Rectal smooth muscle tissue (tissue), 1 donor: ENCODE measurements at regions not wholly inside any gene's neighbourhood (a gene's known extent, or its start where the extent isn't known, plus 50 kb on each side); places are given as distances from the start of the nearest gene placed in this dataset.

Experiments
- H3K27ac ChIP-seq: one replicate; pipeline ENCODE4 v1.7.0; 2013; ENCODE audit warnings: low read depth, low read length, inconsistent platforms
- H3K27me3 ChIP-seq: one replicate; pipeline ENCODE4 v1.7.0; 2013; ENCODE audit warnings: low read length; ENCODE audit not compliant: control insufficient read depth, insufficient read depth
- H3K36me3 ChIP-seq: one replicate; pipeline ENCODE4 v1.7.0; 2013; ENCODE audit warnings: low read length; ENCODE audit not compliant: control insufficient read depth, insufficient read depth
- H3K4me1 ChIP-seq: one replicate; pipeline ENCODE4 v1.7.0; 2013; ENCODE audit warnings: low read length; ENCODE audit not compliant: control insufficient read depth, insufficient read depth
- H3K4me3 ChIP-seq: one replicate; pipeline ENCODE4 v1.7.0; 2013; ENCODE audit warnings: low read length
- H3K9ac ChIP-seq: one replicate; pipeline ENCODE4 v1.7.0; 2013; ENCODE audit warnings: low read length

DNA sequence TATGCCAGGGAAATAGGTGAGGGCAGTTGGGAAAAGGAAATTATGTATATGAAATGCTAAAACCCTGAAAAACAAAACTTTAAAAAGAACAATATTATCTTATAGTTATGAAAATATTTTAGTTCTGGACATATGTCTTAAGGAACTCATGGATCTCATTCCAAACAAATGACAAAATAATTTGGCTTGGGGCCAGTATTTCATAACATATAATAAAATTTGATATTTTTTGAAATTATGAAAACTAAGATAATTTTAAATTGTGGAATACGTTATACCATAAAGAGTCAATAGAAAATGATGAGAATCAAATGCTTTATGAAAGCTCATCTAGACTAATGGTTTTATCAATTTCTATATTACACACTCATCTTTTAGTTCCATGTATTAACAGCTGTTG, 173.8 kb upstream of the DCN start:
- no peaks in the 10 kb centered on the region for H3K4me1 ChIP-seq

GRCh38 chr12:91355150-91356006, 172.8 kb upstream of the DCN start:
- Histone ChIP-seq H3K4me3 (no peak overlapping the region), H3K27ac (no peak overlapping the region)

More for the DNA sequence above, 173.8 kb upstream of the DCN start:
- H3K9ac ChIP-seq, result no peak overlapping the region
- no peak overlapping the region for H3K4me3 ChIP-seq
- no peaks in the 10 kb centered on the region for H3K36me3 ChIP-seq
- no peak overlapping the region for H3K27ac ChIP-seq
- no peaks in the 10 kb centered on the region for H3K27me3 ChIP-seq

DNA sequence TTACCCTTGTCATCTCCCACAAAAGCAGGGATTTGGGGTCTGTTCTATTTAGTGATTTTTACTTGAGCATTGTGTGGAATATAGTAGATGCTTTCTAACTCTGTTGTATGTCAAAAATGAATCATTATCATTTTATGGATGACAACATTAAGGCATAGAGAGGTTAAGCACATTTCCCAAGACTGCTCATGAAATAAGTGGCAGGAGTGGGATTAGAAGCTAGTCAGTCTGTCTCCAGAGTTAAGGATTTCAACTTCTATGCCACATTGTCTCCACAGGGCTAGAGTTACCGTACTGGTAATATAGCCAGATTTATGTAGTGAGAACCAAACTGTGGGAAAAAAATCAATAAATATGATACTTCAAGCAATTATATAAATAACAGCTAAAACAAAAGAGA, 170.6 kb upstream of the DCN start:
- H3K9ac ChIP-seq, result no peak overlapping the region
- no peak overlapping the region for H3K4me3 ChIP-seq
- H3K36me3 ChIP-seq, result no peaks in the 10 kb centered on the region
- no peaks in the 10 kb centered on the region for H3K27me3 ChIP-seq
- peaks cover 6% of the 10 kb centered on the region for H3K4me1 ChIP-seq
- no peak overlapping the region for H3K27ac ChIP-seq

More at GRCh38 chr12:91355150-91356006, 172.8 kb upstream of the DCN start:
- H3K36me3 ChIP-seq, result no peaks in the 10 kb centered on the region
- H3K9ac ChIP-seq, result no peak overlapping the region
- H3K27me3 ChIP-seq, result no peaks in the 10 kb centered on the region
- no peaks in the 10 kb centered on the region for H3K4me1 ChIP-seq

GRCh38 chr12:91349476-91349875, 166.9 kb upstream of the DCN start:
- no peak overlapping the region for H3K9ac ChIP-seq
- H3K4me1 ChIP-seq, result peaks cover 8% of the 10 kb centered on the region
- H3K27ac ChIP-seq, result no peak overlapping the region
- H3K36me3 ChIP-seq, result no peaks in the 10 kb centered on the region
- H3K4me3 ChIP-seq, result no peak overlapping the region
- H3K27me3 ChIP-seq, result no peaks in the 10 kb centered on the region

- no peak overlapping the region for H3K27ac ChIP-seq
- H3K27me3 ChIP-seq, result no peaks in the 10 kb centered on the region
- H3K36me3 ChIP-seq, result no peaks in the 10 kb centered on the region
- no peak overlapping the region for H3K4me3 ChIP-seq
- no peak overlapping the region for H3K9ac ChIP-seq
- peaks cover 8% of the 10 kb centered on the region for H3K4me1 ChIP-seq
These were observed 165.0 kb upstream of the DCN start for GRCh38 chr12:91347481-91348214.

DNA sequence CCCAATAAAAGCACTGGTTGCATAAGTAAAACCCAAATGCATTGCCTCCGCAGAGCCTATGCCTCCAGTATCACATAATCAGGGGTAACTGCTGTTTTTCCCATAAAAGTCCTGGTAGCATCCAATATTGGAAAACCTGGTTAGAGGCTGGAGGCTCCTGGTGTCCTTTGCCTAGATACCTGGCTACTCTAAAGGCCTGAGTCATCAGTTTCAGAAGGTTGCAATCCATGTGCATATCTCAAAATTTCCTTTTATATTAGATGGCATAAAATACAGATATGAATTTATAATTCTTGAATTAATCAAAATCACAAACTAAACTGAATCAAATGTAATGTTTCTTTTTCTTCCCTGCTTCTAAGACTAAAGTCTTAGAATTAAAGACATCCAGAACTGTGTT, 164.2 kb upstream of the DCN start:
- Histone ChIP-seq H3K4me1 (peaks cover 8% of the 10 kb centered on the region), H3K27ac (no peak overlapping the region), H3K9ac (no peak overlapping the region), H3K4me3 (no peak overlapping the region), H3K36me3 (no peaks in the 10 kb centered on the region), H3K27me3 (no peaks in the 10 kb centered on the region)

GRCh38 chr12:91344408-91344807, 161.8 kb upstream of the DCN start:
- Histone ChIP-seq H3K4me1 (peaks cover 5% of the 10 kb centered on the region), H3K27ac (no peak overlapping the region), H3K36me3 (no peaks in the 10 kb centered on the region), H3K27me3 (no peaks in the 10 kb centered on the region), H3K9ac (no peak overlapping the region), H3K4me3 (no peak overlapping the region)

- H3K4me3 ChIP-seq, result no peak overlapping the region
- no peak overlapping the region for H3K9ac ChIP-seq
- no peak overlapping the region for H3K27ac ChIP-seq
- H3K4me1 ChIP-seq, result peaks cover 3% of the 10 kb centered on the region
- no peaks in the 10 kb centered on the region for H3K27me3 ChIP-seq
- no peaks in the 10 kb centered on the region for H3K36me3 ChIP-seq
These were observed 160.4 kb upstream of the DCN start for GRCh38 chr12:91343010-91343409.

GRCh38 chr12:91339106-91339505, 156.5 kb upstream of the DCN start:
- no peaks in the 10 kb centered on the region for H3K27me3 ChIP-seq
- no peaks in the 10 kb centered on the region for H3K36me3 ChIP-seq
- H3K9ac ChIP-seq, result no peak overlapping the region
- no peaks in the 10 kb centered on the region for H3K4me1 ChIP-seq
- H3K4me3 ChIP-seq, result no peak overlapping the region
- no peak overlapping the region for H3K27ac ChIP-seq

GRCh38 chr12:91335699-91336098, 153.1 kb upstream of the DCN start:
- H3K27me3 ChIP-seq, result no peaks in the 10 kb centered on the region
- no peaks in the 10 kb centered on the region for H3K36me3 ChIP-seq
- no peak overlapping the region for H3K4me3 ChIP-seq
- H3K4me1 ChIP-seq, result no peaks in the 10 kb centered on the region
- no peak overlapping the region for H3K27ac ChIP-seq
- no peak overlapping the region for H3K9ac ChIP-seq

GRCh38 chr12:91333966-91334365, 151.3 kb upstream of the DCN start:
- Histone ChIP-seq H3K36me3 (no peaks in the 10 kb centered on the region), H3K27me3 (no peaks in the 10 kb centered on the region), H3K27ac (no peak overlapping the region), H3K9ac (no peak overlapping the region), H3K4me3 (no peak overlapping the region), H3K4me1 (no peaks in the 10 kb centered on the region)

- no peaks in the 10 kb centered on the region for H3K36me3 ChIP-seq
- H3K9ac ChIP-seq, result no peak overlapping the region
- no peaks in the 10 kb centered on the region for H3K27me3 ChIP-seq
- H3K4me1 ChIP-seq, result no peaks in the 10 kb centered on the region
- H3K27ac ChIP-seq, result no peak overlapping the region
- no peak overlapping the region for H3K4me3 ChIP-seq
These were observed 149.7 kb upstream of the DCN start for GRCh38 chr12:91332302-91332701.
